Lower lobe of right lung (tissue), 2 donors: ENCODE measurements at regions not wholly inside any gene's neighbourhood (a gene's known extent, or its start where the extent isn't known, plus 50 kb on each side); places are given as distances from the start of the nearest gene placed in this dataset.

Experiments used
- ATAC-seq, 2 donors: fragments of 200-7000 bp; cut with Tn5 transposase; one replicate each; pipeline ENCODE4 v1.9.1; 2020 to 2022; ENCODE audit warnings: mild to moderate bottlenecking in 2 of 2, moderate library complexity in 2 of 2
- DNase-seq: peaks from one replicate; pipeline ENCODE4 v3.0.0-alpha.2; 2020
- H3K27ac ChIP-seq: fragments of 200-600 bp; one replicate; pipeline ENCODE4 v1.8.0; 2022
- H3K27me3 ChIP-seq: fragments of 200-600 bp; one replicate; pipeline ENCODE4 v1.8.0; 2022; ENCODE audit warnings: low read depth
- H3K36me3 ChIP-seq: fragments of 200-600 bp; one replicate; pipeline ENCODE4 v1.8.0; 2022; ENCODE audit warnings: mild to moderate bottlenecking
- H3K4me1 ChIP-seq: fragments of 200-600 bp; one replicate; pipeline ENCODE4 v1.8.0; 2022
- H3K4me3 ChIP-seq: fragments of 200-600 bp; one replicate; pipeline ENCODE4 v1.8.0; 2022; ENCODE audit warnings: mild to moderate bottlenecking
- H3K9me3 ChIP-seq: fragments of 200-600 bp; one replicate; pipeline ENCODE4 v1.8.0; 2022
- CTCF ChIP-seq: fragments of 200-600 bp; IDR thresholded peaks from one replicate; pipeline ENCODE4 v1.8.0; 2022; ENCODE audit warnings: antibody characterized with exemption, mild to moderate bottlenecking
- intact Hi-C: fragments of 100-400 bp; cut with DNase I; formaldehyde crosslinking; loops from one replicate; pipeline ENCODE4 v1.11.0; 2022
- donor health status: DM: no; HTN: yes; CAD: no; lungs with severe emphysema.

- no peaks in the 10 kb centered on the region for H3K4me1 ChIP-seq
- intact Hi-C loops, result no loop called here
- H3K4me3 ChIP-seq, result no peak overlapping the region
- DNase-seq, result peak; percentile 30
- H3K9me3 ChIP-seq, result peaks cover 36% of the 10 kb centered on the region
- no peak overlapping the region for H3K27ac ChIP-seq
- ATAC-seq, result no peak
- no peaks in the 10 kb centered on the region for H3K36me3 ChIP-seq
- no peaks in the 10 kb centered on the region for H3K27me3 ChIP-seq
- no peak for TF ChIP-seq CTCF
Measured at GRCh38 chr15:25178835-25179672, 224.3 kb downstream of the SNRPN start.

- TF ChIP-seq CTCF, result no peak
- peak; percentile 24 for DNase-seq
- Histone ChIP-seq H3K9me3 (peaks cover 27% of the 10 kb centered on the region), H3K4me3 (no peak overlapping the region), H3K36me3 (no peaks in the 10 kb centered on the region), H3K27me3 (no peaks in the 10 kb centered on the region), H3K4me1 (no peaks in the 10 kb centered on the region), H3K27ac (no peak overlapping the region)
- intact Hi-C loops, result no loop called here
- ATAC-seq, result no peak
Measured at GRCh38 chr15:25179673-25180511, 225.1 kb downstream of the SNRPN start.

- TF ChIP-seq CTCF, result no peak
- intact Hi-C loops, result no loop called here
- ATAC-seq (no peak), DNase-seq (peak; percentile 9)
- H3K4me1 ChIP-seq, result no peaks in the 10 kb centered on the region
- no peak overlapping the region for H3K4me3 ChIP-seq
- H3K36me3 ChIP-seq, result no peaks in the 10 kb centered on the region
- no peak overlapping the region for H3K27ac ChIP-seq
- peaks cover 19% of the 10 kb centered on the region for H3K9me3 ChIP-seq
- H3K27me3 ChIP-seq, result no peaks in the 10 kb centered on the region
Measured at GRCh38 chr15:25180606-25181292, 226.0 kb downstream of the SNRPN start.

GRCh38 chr15:25181293-25182097, 226.7 kb downstream of the SNRPN start:
- DNase-seq (peak; percentile 34), ATAC-seq (no peak)
- H3K27me3 ChIP-seq, result no peaks in the 10 kb centered on the region
- intact Hi-C loops, result no loop called here
- no peaks in the 10 kb centered on the region for H3K36me3 ChIP-seq
- no peak overlapping the region for H3K4me3 ChIP-seq
- no peak overlapping the region for H3K27ac ChIP-seq
- TF ChIP-seq CTCF, result no peak
- H3K4me1 ChIP-seq, result no peaks in the 10 kb centered on the region
- peaks cover 11% of the 10 kb centered on the region for H3K9me3 ChIP-seq

GRCh38 chr15:25182098-25182478, 227.3 kb downstream of the SNRPN start:
- Histone ChIP-seq H3K4me3 (no peak overlapping the region), H3K27ac (no peak overlapping the region), H3K27me3 (no peaks in the 10 kb centered on the region), H3K9me3 (peaks cover 6% of the 10 kb centered on the region), H3K36me3 (no peaks in the 10 kb centered on the region), H3K4me1 (no peaks in the 10 kb centered on the region)
- DNase-seq (peak; percentile 15), ATAC-seq (no peak)
- intact Hi-C loops, result no loop called here
- TF ChIP-seq CTCF, result no peak
